CD14-positive monocyte (primary cell): ENCODE measurements at regions not wholly inside any gene's neighbourhood (a gene's known extent, or its start where the extent isn't known, plus 50 kb on each side); places are given as distances from the start of the nearest gene placed in this dataset.

Experiments used
- DNase-seq, 3 donors: peaks; one replicate each; pipeline ENCODE4 v3.0.0-alpha.2; 2011 to 2022
- H2AFZ ChIP-seq: 2 replicates; pipeline ENCODE4 v1.6.0; 2012; ENCODE audit warnings: mild to moderate bottlenecking, low read depth, low read length, inconsistent platforms; ENCODE audit not compliant: insufficient read depth, poor library complexity, severe bottlenecking
- H3K27ac ChIP-seq, 2 donors: 1 replicate in 1 of 2; 2 replicates in 1 of 2; pipeline ENCODE4 v1.5.1; 2012 to 2013; ENCODE audit warnings: low read length in 2 of 2, control low read depth in 1 of 2, inconsistent platforms in 1 of 2, low read depth in 1 of 2, mild to moderate bottlenecking in 1 of 2
- H3K27me3 ChIP-seq, 2 donors: one replicate each; pipeline versions ENCODE4 v1.6.0 to v1.6.1; 2011 to 2013; ENCODE audit warnings: low read length in 2 of 2; ENCODE audit not compliant: control insufficient read depth in 2 of 2, insufficient read depth in 2 of 2
- H3K36me3 ChIP-seq, 2 donors: replicated peaks in 1 of 2; 1 replicate in 1 of 2; 2 replicates in 1 of 2; pipeline versions ENCODE4 v1.5.1 to v1.6.1; 2012 to 2013; ENCODE audit warnings: low read length in 2 of 2, control low read depth in 1 of 2, inconsistent platforms in 1 of 2, mild to moderate bottlenecking in 1 of 2; ENCODE audit not compliant: insufficient read depth in 2 of 2, control insufficient read depth in 1 of 2
- H3K4me1 ChIP-seq, 2 donors: 1 replicate in 1 of 2; 2 replicates in 1 of 2; pipeline versions ENCODE4 v1.5.1 to v1.6.1; 2012 to 2013; ENCODE audit warnings: low read length in 2 of 2, control low read depth in 1 of 2, inconsistent platforms in 1 of 2, mild to moderate bottlenecking in 1 of 2, moderate library complexity in 1 of 2; ENCODE audit not compliant: insufficient read depth in 2 of 2, control insufficient read depth in 1 of 2
- H3K4me2 ChIP-seq: replicated peaks from 2 replicates; pipeline ENCODE3; 2012; ENCODE audit warnings: low read length, moderate library complexity, mild to moderate bottlenecking; ENCODE audit not compliant: poor library complexity, severe bottlenecking; ENCODE audit errors: extremely low read depth
- H3K4me3 ChIP-seq, 3 experiments: fragments of 200-600 bp in 1 of 3; sonication (generic) in 1 of 3; replicated peaks in 1 of 3; 1 replicate in 2 of 3; 2 replicates in 1 of 3; pipeline ENCODE4 v1.5.1; 2011 to 2013; ENCODE audit warnings: low read length in 3 of 3, mild to moderate bottlenecking in 3 of 3, control low read depth in 2 of 3, low read depth in 2 of 3, inconsistent platforms in 1 of 3, moderate library complexity in 1 of 3
- H3K79me2 ChIP-seq: 2 replicates; pipeline ENCODE4 v1.6.0; 2012; ENCODE audit warnings: mild to moderate bottlenecking, control low read depth, inconsistent platforms, low read length, moderate library complexity; ENCODE audit not compliant: insufficient read depth
- H3K9ac ChIP-seq: 2 replicates; pipeline ENCODE4 v1.6.0; 2017; ENCODE audit warnings: low read length, mild to moderate bottlenecking; ENCODE audit not compliant: insufficient read depth, poor library complexity, severe bottlenecking
- H3K9me3 ChIP-seq, 2 donors: replicated peaks in 1 of 2; 1 replicate in 1 of 2; 2 replicates in 1 of 2; pipeline versions ENCODE4 v1.5.1 to v1.6.1; 2012 to 2013; ENCODE audit warnings: low read length in 2 of 2, control low read depth in 1 of 2; ENCODE audit not compliant: control insufficient read depth in 1 of 2, insufficient read depth in 1 of 2
- H4K20me1 ChIP-seq: 2 replicates; pipeline ENCODE4 v1.6.0; 2012; ENCODE audit warnings: mild to moderate bottlenecking, low read length, control low read depth, moderate library complexity; ENCODE audit not compliant: insufficient read depth
- H3K27ac Mint-ChIP-seq, 7 donors: one replicate each; pipeline ENCODE4 v1.8.0; 2020; ENCODE audit warnings: mild to moderate bottlenecking in 7 of 7, mixed read lengths in 7 of 7, moderate library complexity in 6 of 7, inconsistent platforms in 2 of 7
- H3K27me3 Mint-ChIP-seq, 3 donors: one replicate each; pipeline ENCODE4 v1.8.0; 2021 to 2022; ENCODE audit warnings: low read depth in 3 of 3, mild to moderate bottlenecking in 3 of 3, mixed read lengths in 3 of 3, moderate library complexity in 3 of 3, inconsistent platforms in 1 of 3
- H3K36me3 Mint-ChIP-seq, 2 donors: one replicate each; pipeline ENCODE4 v1.8.0; 2020; ENCODE audit warnings: mixed read lengths in 2 of 2, inconsistent platforms in 1 of 2, mild to moderate bottlenecking in 1 of 2
- H3K4me1 Mint-ChIP-seq: one replicate; pipeline ENCODE4 v1.8.0; 2020; ENCODE audit warnings: mild to moderate bottlenecking, mixed read lengths
- H3K4me3 Mint-ChIP-seq, 2 donors: one replicate each; pipeline ENCODE4 v1.8.0; 2020; ENCODE audit warnings: mild to moderate bottlenecking in 2 of 2, mixed read lengths in 2 of 2, moderate library complexity in 1 of 2
- H3K9me3 Mint-ChIP-seq, 7 donors: one replicate each; pipeline ENCODE4 v1.8.0; 2020 to 2022; ENCODE audit warnings: mixed read lengths in 7 of 7, mild to moderate bottlenecking in 6 of 7, moderate library complexity in 6 of 7, inconsistent platforms in 2 of 7
- WGBS: methylation state at CpG from one replicate; pipeline ENCODE4 v1.1.5; 2013; ENCODE audit warnings: missing lambda C conversion rate; ENCODE audit not compliant: insufficient coverage; 5-methylcytosine and 5-hydroxymethylcytosine counted together
- intact Hi-C, 2 donors: fragments of 100-400 bp; cut with micrococcal nuclease; formaldehyde crosslinking; loops; one replicate each; pipeline versions ENCODE4 v1.15.0 to v1.15.1; 2023
- TF ChIP-seq, protein P1 (sequence below): fragments of 200-600 bp; IDR thresholded peaks from one replicate; pipeline ENCODE4 v1.8.0; 2022; ENCODE audit warnings: antibody characterized with exemption, mild to moderate bottlenecking

DNA sequence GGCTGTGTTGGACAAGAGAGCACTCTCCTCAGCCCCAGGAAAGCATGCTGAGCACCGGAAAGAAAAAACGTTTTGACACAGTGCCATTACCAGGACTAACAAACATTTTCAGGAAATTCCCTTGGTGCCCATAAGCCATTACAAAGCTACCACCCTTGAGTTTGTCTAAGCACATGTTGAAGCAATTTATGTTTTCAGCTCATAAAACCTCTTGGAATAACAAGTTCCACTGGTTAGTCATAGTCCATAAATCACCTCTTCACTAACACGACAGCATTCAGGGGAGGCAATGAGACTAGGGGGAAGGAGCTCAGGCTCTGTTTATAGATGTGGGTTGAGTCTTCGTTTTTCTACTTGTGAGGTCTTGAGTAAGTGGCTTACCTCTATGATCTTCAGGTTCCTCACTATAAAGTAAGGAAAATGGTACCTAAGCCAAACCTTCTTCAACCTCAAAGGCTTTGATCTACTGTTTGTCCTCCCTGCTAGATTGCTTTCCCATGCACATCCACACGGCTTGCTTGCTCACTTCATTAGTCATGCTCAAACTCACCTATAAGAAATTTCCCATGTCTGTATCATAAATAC, 65.4 kb downstream of the DRD1 start:
- H3K36me3 ChIP-seq, result no peaks in the 10 kb centered on the region
- no peak for DNase-seq
- no peak overlapping the region for H3K4me3 Mint-ChIP-seq
- no peak overlapping the region for H3K9ac ChIP-seq
- H3K27ac ChIP-seq, result no peak overlapping the region
- H3K36me3 Mint-ChIP-seq, result no peaks in the 10 kb centered on the region
- H3K79me2 ChIP-seq, result no peaks in the 10 kb centered on the region
- H4K20me1 ChIP-seq, result no peaks in the 10 kb centered on the region
- no peaks in the 10 kb centered on the region for H3K27me3 ChIP-seq
- H3K4me1 Mint-ChIP-seq, result no peaks in the 10 kb centered on the region
- H3K27me3 Mint-ChIP-seq, result peaks cover 3 to 10% (median 9%) of the 10 kb centered on the region in 3 donors
- no peak overlapping the region for H3K27ac Mint-ChIP-seq
- 15% methylated on average over 2 of the region's 5 CpGs for WGBS
- no peaks in the 10 kb centered on the region for H3K4me1 ChIP-seq
- TF ChIP-seq, protein P1, sequence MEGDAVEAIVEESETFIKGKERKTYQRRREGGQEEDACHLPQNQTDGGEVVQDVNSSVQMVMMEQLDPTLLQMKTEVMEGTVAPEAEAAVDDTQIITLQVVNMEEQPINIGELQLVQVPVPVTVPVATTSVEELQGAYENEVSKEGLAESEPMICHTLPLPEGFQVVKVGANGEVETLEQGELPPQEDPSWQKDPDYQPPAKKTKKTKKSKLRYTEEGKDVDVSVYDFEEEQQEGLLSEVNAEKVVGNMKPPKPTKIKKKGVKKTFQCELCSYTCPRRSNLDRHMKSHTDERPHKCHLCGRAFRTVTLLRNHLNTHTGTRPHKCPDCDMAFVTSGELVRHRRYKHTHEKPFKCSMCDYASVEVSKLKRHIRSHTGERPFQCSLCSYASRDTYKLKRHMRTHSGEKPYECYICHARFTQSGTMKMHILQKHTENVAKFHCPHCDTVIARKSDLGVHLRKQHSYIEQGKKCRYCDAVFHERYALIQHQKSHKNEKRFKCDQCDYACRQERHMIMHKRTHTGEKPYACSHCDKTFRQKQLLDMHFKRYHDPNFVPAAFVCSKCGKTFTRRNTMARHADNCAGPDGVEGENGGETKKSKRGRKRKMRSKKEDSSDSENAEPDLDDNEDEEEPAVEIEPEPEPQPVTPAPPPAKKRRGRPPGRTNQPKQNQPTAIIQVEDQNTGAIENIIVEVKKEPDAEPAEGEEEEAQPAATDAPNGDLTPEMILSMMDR, result no peak
- H3K9me3 Mint-ChIP-seq, result peaks cover 0 to 3% (median 0%) of the 10 kb centered on the region in 7 donors
- no peak overlapping the region for H3K4me3 ChIP-seq
- intact Hi-C loops, result no loop called here
- H3K9me3 ChIP-seq, result no peaks in the 10 kb centered on the region
- no peak overlapping the region for H2AFZ ChIP-seq
- H3K4me2 ChIP-seq, result no peak overlapping the region

DNA sequence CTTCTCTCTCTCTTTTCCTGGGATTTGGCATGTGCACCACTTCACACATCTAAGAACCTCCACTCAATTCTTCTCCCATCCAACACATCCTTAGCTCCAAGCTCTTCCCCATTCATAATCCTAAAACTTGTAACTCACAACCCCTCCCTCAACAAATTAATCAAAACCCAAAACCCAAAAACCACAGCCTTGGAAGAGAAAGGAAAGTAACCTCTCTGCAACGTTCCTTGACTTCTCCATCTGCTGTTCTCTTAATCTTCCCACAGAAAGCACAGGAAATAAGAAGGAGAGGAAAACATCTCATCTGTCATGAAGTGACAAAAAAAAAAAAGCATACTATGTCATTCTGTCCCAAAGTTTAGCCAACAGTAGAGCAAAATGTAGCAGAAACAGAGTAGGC, 66.2 kb downstream of the DRD1 start:
- Mint-ChIP-seq H3K27me3 (peaks cover 3 to 10% (median 9%) of the 10 kb centered on the region in 3 donors), H3K9me3 (peaks cover 0 to 3% (median 0%) of the 10 kb centered on the region in 7 donors), H3K27ac (no peak overlapping the region), H3K4me1 (no peaks in the 10 kb centered on the region), H3K4me3 (no peak overlapping the region), H3K36me3 (no peaks in the 10 kb centered on the region)
- Histone ChIP-seq H3K4me1 (no peaks in the 10 kb centered on the region), H3K4me3 (no peak overlapping the region), H3K36me3 (no peaks in the 10 kb centered on the region), H3K9me3 (no peaks in the 10 kb centered on the region), H3K27ac (no peak overlapping the region), H4K20me1 (no peaks in the 10 kb centered on the region), H3K9ac (no peak overlapping the region), H3K27me3 (no peaks in the 10 kb centered on the region), H3K4me2 (no peak overlapping the region), H2AFZ (no peak overlapping the region), H3K79me2 (no peaks in the 10 kb centered on the region)
- DNase-seq, result no peak
- TF ChIP-seq, protein P1, result no peak
- intact Hi-C loops, result no loop called here
- no CpG with 5 or more reads among the region's 1 CpG for WGBS
